ENCODE measurements at regions not wholly inside any gene's neighbourhood (a gene's known extent, or its start where the extent isn't known, plus 50 kb on each side); places are given as distances from the start of the nearest gene placed in this dataset.

DNA sequence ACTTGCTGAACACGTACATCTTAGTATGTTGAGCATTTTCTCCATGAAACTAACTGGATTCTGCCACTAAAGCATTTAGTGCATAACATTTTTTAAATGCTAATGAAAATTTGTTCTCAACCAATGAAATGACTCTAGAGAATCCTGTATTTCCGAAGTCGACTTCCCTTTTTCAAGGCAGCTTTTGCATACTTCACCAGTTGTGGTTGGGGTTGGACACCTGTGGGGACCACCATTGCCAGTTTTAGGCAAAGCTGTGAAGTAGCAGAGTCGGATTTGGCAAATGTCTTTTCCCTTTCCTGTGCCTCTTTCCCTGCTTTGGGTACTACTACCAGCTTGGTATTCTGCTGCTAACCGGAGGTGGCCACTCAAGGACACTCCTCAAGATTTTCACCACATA is 349.2 kb downstream of the BCAT1 start:
- TF ChIP-seq, protein P1, sequence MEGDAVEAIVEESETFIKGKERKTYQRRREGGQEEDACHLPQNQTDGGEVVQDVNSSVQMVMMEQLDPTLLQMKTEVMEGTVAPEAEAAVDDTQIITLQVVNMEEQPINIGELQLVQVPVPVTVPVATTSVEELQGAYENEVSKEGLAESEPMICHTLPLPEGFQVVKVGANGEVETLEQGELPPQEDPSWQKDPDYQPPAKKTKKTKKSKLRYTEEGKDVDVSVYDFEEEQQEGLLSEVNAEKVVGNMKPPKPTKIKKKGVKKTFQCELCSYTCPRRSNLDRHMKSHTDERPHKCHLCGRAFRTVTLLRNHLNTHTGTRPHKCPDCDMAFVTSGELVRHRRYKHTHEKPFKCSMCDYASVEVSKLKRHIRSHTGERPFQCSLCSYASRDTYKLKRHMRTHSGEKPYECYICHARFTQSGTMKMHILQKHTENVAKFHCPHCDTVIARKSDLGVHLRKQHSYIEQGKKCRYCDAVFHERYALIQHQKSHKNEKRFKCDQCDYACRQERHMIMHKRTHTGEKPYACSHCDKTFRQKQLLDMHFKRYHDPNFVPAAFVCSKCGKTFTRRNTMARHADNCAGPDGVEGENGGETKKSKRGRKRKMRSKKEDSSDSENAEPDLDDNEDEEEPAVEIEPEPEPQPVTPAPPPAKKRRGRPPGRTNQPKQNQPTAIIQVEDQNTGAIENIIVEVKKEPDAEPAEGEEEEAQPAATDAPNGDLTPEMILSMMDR (IDR thresholded peaks at IDR 0.05; ENCODE audit: low read depth, low read length): no peak
- TF ChIP-seq POLR2A (IDR thresholded peaks at IDR 0.05; ENCODE audit: extremely low read depth, insufficient read length) (no peak), MYC (IDR thresholded peaks at IDR 0.05; ENCODE audit: low read depth, low read length) (no peak)

Data from NB4 (cell line).